Ovary (tissue), 3 donors: ENCODE measurements at regions not wholly inside any gene's neighbourhood (a gene's known extent, or its start where the extent isn't known, plus 50 kb on each side); places are given as distances from the start of the nearest gene placed in this dataset.

Experiments used
- EP300 ChIP-seq: sonication (generic); formaldehyde crosslinking; IDR thresholded peaks from one replicate; pipeline ENCODE4 v1.6.1; 2017; ENCODE audit warnings: antibody characterized with exemption
- POLR2A ChIP-seq: fragments of 450-650 bp; IDR thresholded peaks from one replicate; pipeline ENCODE4 v1.6.1; 2017; ENCODE audit warnings: antibody characterized with exemption, mild to moderate bottlenecking, moderate library complexity
- TF ChIP-seq, protein P1 (sequence below), 3 donors: fragments of 450-650 bp in 2 of 3; fragments of 200-600 bp in 1 of 3; IDR thresholded peaks; one replicate each; pipeline versions ENCODE4 v1.5.1 to v1.8.0; 2016 to 2022; ENCODE audit warnings: antibody characterized with exemption in 3 of 3, mild to moderate bottlenecking in 1 of 3
- donor health status: DM: no; HTN: no; CAD: no.

DNA sequence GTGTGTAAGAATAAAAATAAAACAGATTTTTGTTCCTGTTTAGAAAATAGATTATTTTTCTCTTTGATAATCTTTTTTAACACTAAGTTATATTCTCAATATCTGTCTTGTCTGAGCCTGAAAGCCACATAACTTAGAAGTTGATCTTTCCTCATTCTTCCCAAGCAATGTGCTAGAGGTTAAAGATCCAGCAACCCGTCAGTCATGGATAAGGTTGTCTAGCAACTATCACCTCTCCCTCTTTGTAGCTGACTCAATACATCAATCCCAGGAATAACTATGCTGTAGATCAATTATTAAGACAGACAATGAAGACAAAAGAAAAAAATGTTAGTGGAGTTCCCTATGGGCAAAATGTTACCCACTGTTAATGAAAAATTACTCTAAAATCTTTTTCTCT, 813.1 kb upstream of the CCDC179 start:
- TF ChIP-seq, protein P1, sequence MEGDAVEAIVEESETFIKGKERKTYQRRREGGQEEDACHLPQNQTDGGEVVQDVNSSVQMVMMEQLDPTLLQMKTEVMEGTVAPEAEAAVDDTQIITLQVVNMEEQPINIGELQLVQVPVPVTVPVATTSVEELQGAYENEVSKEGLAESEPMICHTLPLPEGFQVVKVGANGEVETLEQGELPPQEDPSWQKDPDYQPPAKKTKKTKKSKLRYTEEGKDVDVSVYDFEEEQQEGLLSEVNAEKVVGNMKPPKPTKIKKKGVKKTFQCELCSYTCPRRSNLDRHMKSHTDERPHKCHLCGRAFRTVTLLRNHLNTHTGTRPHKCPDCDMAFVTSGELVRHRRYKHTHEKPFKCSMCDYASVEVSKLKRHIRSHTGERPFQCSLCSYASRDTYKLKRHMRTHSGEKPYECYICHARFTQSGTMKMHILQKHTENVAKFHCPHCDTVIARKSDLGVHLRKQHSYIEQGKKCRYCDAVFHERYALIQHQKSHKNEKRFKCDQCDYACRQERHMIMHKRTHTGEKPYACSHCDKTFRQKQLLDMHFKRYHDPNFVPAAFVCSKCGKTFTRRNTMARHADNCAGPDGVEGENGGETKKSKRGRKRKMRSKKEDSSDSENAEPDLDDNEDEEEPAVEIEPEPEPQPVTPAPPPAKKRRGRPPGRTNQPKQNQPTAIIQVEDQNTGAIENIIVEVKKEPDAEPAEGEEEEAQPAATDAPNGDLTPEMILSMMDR (IDR thresholded peaks at IDR 0.05), result no peak
- no peak for TF ChIP-seq POLR2A
- TF ChIP-seq EP300, result no peak
